Adipocyte (in vitro differentiated cells): ENCODE measurements at regions not wholly inside any gene's neighbourhood (a gene's known extent, or its start where the extent isn't known, plus 50 kb on each side); places are given as distances from the start of the nearest gene placed in this dataset.

Experiments used
- DNase-seq: peaks from one replicate; pipeline ENCODE4 v3.0.0-alpha.2; 2015; ENCODE audit warnings: low read depth
- H3K27me3 ChIP-seq: replicated peaks from 2 replicates; pipeline ENCODE4 v1.7.0; 2013; ENCODE audit warnings: mild to moderate bottlenecking, low read length, moderate library complexity; ENCODE audit not compliant: control insufficient read depth, insufficient read depth
- H3K36me3 ChIP-seq: 2 replicates; pipeline ENCODE4 v1.7.0; 2013; ENCODE audit warnings: low read length, mild to moderate bottlenecking, moderate library complexity; ENCODE audit not compliant: control insufficient read depth, insufficient read depth, severe bottlenecking
- H3K4me1 ChIP-seq: 2 replicates; pipeline ENCODE4 v1.7.0; 2013; ENCODE audit warnings: mild to moderate bottlenecking, low read length, moderate library complexity; ENCODE audit not compliant: control insufficient read depth, insufficient read depth
- H3K4me3 ChIP-seq: 2 replicates; pipeline ENCODE4 v1.7.0; 2013; ENCODE audit warnings: mild to moderate bottlenecking, low read length, moderate library complexity
- H3K9ac ChIP-seq: 2 replicates; pipeline ENCODE4 v1.7.0; 2013; ENCODE audit warnings: mild to moderate bottlenecking, low read length, moderate library complexity
- H3K9me3 ChIP-seq: 2 replicates; pipeline ENCODE4 v1.7.0; 2013; ENCODE audit warnings: mild to moderate bottlenecking, low read length, moderate library complexity; ENCODE audit not compliant: control insufficient read depth

- H3K4me1 ChIP-seq, result peaks cover 8% of the 10 kb centered on the region
- H3K9ac ChIP-seq, result no peak overlapping the region
- DNase-seq, result peak; percentile 50
- no peaks in the 10 kb centered on the region for H3K9me3 ChIP-seq
- no peak overlapping the region for H3K4me3 ChIP-seq
- peaks cover 32% of the 10 kb centered on the region for H3K27me3 ChIP-seq
- H3K36me3 ChIP-seq, result no peaks in the 10 kb centered on the region
Observed at GRCh38 chr19:29263305-29264135, 50.6 kb upstream of the UQCRFS1 start.

- no peak for DNase-seq
- peaks cover 42% of the 10 kb centered on the region for H3K27me3 ChIP-seq
- no peak overlapping the region for H3K4me3 ChIP-seq
- no peaks in the 10 kb centered on the region for H3K36me3 ChIP-seq
- H3K9me3 ChIP-seq, result no peaks in the 10 kb centered on the region
- peaks cover 4% of the 10 kb centered on the region for H3K4me1 ChIP-seq
- H3K9ac ChIP-seq, result no peak overlapping the region
Observed at GRCh38 chr19:29264897-29265296, 51.9 kb upstream of the UQCRFS1 start.

- DNase-seq, result no peak
- H3K4me1 ChIP-seq, result no peaks in the 10 kb centered on the region
- no peak overlapping the region for H3K9ac ChIP-seq
- H3K4me3 ChIP-seq, result no peak overlapping the region
- H3K27me3 ChIP-seq, result peaks cover 47% of the 10 kb centered on the region
- H3K9me3 ChIP-seq, result no peaks in the 10 kb centered on the region
- no peaks in the 10 kb centered on the region for H3K36me3 ChIP-seq
Observed at GRCh38 chr19:29265436-29265835, 52.5 kb upstream of the UQCRFS1 start.

- no peaks in the 10 kb centered on the region for H3K36me3 ChIP-seq
- no peak for DNase-seq
- no peak overlapping the region for H3K9ac ChIP-seq
- no peaks in the 10 kb centered on the region for H3K4me1 ChIP-seq
- peaks cover 49% of the 10 kb centered on the region for H3K27me3 ChIP-seq
- no peak overlapping the region for H3K4me3 ChIP-seq
- peaks cover 1% of the 10 kb centered on the region for H3K9me3 ChIP-seq
Observed at GRCh38 chr19:29266001-29266400, 53.0 kb upstream of the UQCRFS1 start.

- Histone ChIP-seq H3K27me3 (peaks cover 49% of the 10 kb centered on the region), H3K9ac (no peak overlapping the region), H3K4me3 (no peak overlapping the region), H3K9me3 (peaks cover 4% of the 10 kb centered on the region), H3K36me3 (no peaks in the 10 kb centered on the region), H3K4me1 (no peaks in the 10 kb centered on the region)
- DNase-seq, result no peak
Observed at GRCh38 chr19:29266603-29267002, 53.7 kb upstream of the UQCRFS1 start.

GRCh38 chr19:29267701-29268100, 54.8 kb upstream of the UQCRFS1 start:
- Histone ChIP-seq H3K4me3 (no peak overlapping the region), H3K9me3 (peaks cover 4% of the 10 kb centered on the region), H3K9ac (no peak overlapping the region), H3K4me1 (no peaks in the 10 kb centered on the region), H3K27me3 (peaks cover 43% of the 10 kb centered on the region), H3K36me3 (no peaks in the 10 kb centered on the region)
- DNase-seq, result no peak

GRCh38 chr19:29268103-29268502, 55.2 kb upstream of the UQCRFS1 start:
- no peak overlapping the region for H3K9ac ChIP-seq
- H3K9me3 ChIP-seq, result peaks cover 4% of the 10 kb centered on the region
- H3K36me3 ChIP-seq, result no peaks in the 10 kb centered on the region
- H3K4me3 ChIP-seq, result no peak overlapping the region
- DNase-seq, result no peak
- peaks cover 39% of the 10 kb centered on the region for H3K27me3 ChIP-seq
- no peaks in the 10 kb centered on the region for H3K4me1 ChIP-seq

- Histone ChIP-seq H3K4me3 (no peak overlapping the region), H3K4me1 (no peaks in the 10 kb centered on the region), H3K27me3 (peaks cover 37% of the 10 kb centered on the region), H3K9ac (no peak overlapping the region), H3K36me3 (no peaks in the 10 kb centered on the region), H3K9me3 (peaks cover 4% of the 10 kb centered on the region)
- no peak for DNase-seq
Observed at GRCh38 chr19:29268721-29269393, 55.9 kb upstream of the UQCRFS1 start.

GRCh38 chr19:29269641-29270040, 56.7 kb upstream of the UQCRFS1 start:
- Histone ChIP-seq H3K27me3 (peaks cover 37% of the 10 kb centered on the region), H3K4me1 (no peaks in the 10 kb centered on the region), H3K4me3 (no peak overlapping the region), H3K9ac (no peak overlapping the region), H3K9me3 (peaks cover 4% of the 10 kb centered on the region), H3K36me3 (no peaks in the 10 kb centered on the region)
- DNase-seq, result no peak

- no peak overlapping the region for H3K9ac ChIP-seq
- H3K9me3 ChIP-seq, result peaks cover 4% of the 10 kb centered on the region
- H3K4me1 ChIP-seq, result no peaks in the 10 kb centered on the region
- no peak overlapping the region for H3K4me3 ChIP-seq
- no peak for DNase-seq
- peaks cover 34% of the 10 kb centered on the region for H3K27me3 ChIP-seq
- H3K36me3 ChIP-seq, result no peaks in the 10 kb centered on the region
Observed at GRCh38 chr19:29271341-29271740, 58.4 kb upstream of the UQCRFS1 start.

- Histone ChIP-seq H3K4me3 (no peak overlapping the region), H3K36me3 (no peaks in the 10 kb centered on the region)
- DNase-seq, result no peak
Observed at GRCh38 chr19:29271911-29272310, 59.0 kb upstream of the UQCRFS1 start.

More at GRCh38 chr19:29271911-29272310, 59.0 kb upstream of the UQCRFS1 start:
- H3K27me3 ChIP-seq, result peaks cover 30% of the 10 kb centered on the region
- no peaks in the 10 kb centered on the region for H3K4me1 ChIP-seq
- H3K9me3 ChIP-seq, result peaks cover 4% of the 10 kb centered on the region
- no peak overlapping the region for H3K9ac ChIP-seq
